DOHH2 (cell line): ENCODE measurements at regions not wholly inside any gene's neighbourhood (a gene's known extent, or its start where the extent isn't known, plus 50 kb on each side); places are given as distances from the start of the nearest gene placed in this dataset.

ENCODE experiments used
- H3F3A ChIP-seq: fragments of 200-600 bp; sonication (generic), shearing (Covaris generic); 2 replicates; pipeline ENCODE4 v1.6.0; 2016; ENCODE audit warnings: antibody characterized with exemption, mild to moderate bottlenecking; ENCODE audit not compliant: control insufficient read depth, insufficient read depth
- H3K27ac ChIP-seq: fragments of 200-600 bp; sonication (generic); 2 replicates; pipeline ENCODE4 v1.5.1; 2014; ENCODE audit warnings: low read depth, mild to moderate bottlenecking, low read length, moderate library complexity
- H3K27me3 ChIP-seq: fragments of 200-600 bp; sonication (generic); 2 replicates; pipeline ENCODE4 v1.6.1; 2014; ENCODE audit warnings: mild to moderate bottlenecking, low read length, mixed read lengths; ENCODE audit not compliant: control insufficient read depth
- H3K36me3 ChIP-seq: fragments of 200-600 bp; sonication (generic); 2 replicates; pipeline ENCODE4 v1.6.1; 2014; ENCODE audit warnings: mild to moderate bottlenecking, low read length, moderate library complexity, mixed read lengths; ENCODE audit not compliant: control insufficient read depth
- H3K4me1 ChIP-seq: fragments of 200-600 bp; sonication (generic); 2 replicates; pipeline ENCODE4 v1.6.1; 2014; ENCODE audit warnings: mild to moderate bottlenecking, low read length, mixed read lengths; ENCODE audit not compliant: control insufficient read depth
- H3K4me2 ChIP-seq: fragments of 200-600 bp; sonication (generic); 2 replicates; pipeline ENCODE4 v1.6.0; 2014; ENCODE audit warnings: mild to moderate bottlenecking, low read length, moderate library complexity
- H3K4me3 ChIP-seq: fragments of 200-600 bp; sonication (generic); 2 replicates; pipeline ENCODE4 v1.5.1; 2014; ENCODE audit warnings: mild to moderate bottlenecking, low read length, mixed read lengths
- H3K79me2 ChIP-seq: fragments of 200-600 bp; sonication (generic); 2 replicates; pipeline ENCODE4 v1.6.1; 2014; ENCODE audit warnings: mild to moderate bottlenecking, low read length, mixed read lengths; ENCODE audit not compliant: control insufficient read depth
- H3K9me2 ChIP-seq: fragments of 200-600 bp; sonication (generic); replicated peaks from 2 replicates; pipeline ENCODE4 v1.6.1; 2014; ENCODE audit warnings: mild to moderate bottlenecking, low read length, mixed read lengths; ENCODE audit not compliant: control insufficient read depth
- H3K9me3 ChIP-seq: fragments of 200-600 bp; sonication (generic); 2 replicates; pipeline ENCODE4 v1.6.1; 2014; ENCODE audit warnings: antibody characterized with exemption, low read length, mixed read lengths; ENCODE audit not compliant: control insufficient read depth, insufficient read depth
- H4K20me1 ChIP-seq: fragments of 200-600 bp; sonication (generic); 2 replicates; pipeline ENCODE4 v1.6.0; 2014; ENCODE audit warnings: low read depth, mild to moderate bottlenecking, antibody characterized with exemption, low read length, moderate library complexity; ENCODE audit not compliant: control insufficient read depth, insufficient read depth
- CTCF ChIP-seq: fragments of 200-600 bp; sonication (generic); IDR thresholded peaks from one replicate; pipeline ENCODE4 v1.5.1; 2014; ENCODE audit warnings: antibody characterized with exemption, mild to moderate bottlenecking, low read depth, low read length; ENCODE audit not compliant: poor library complexity, severe bottlenecking
- EZH2phosphoT487 ChIP-seq: fragments of 200-600 bp; sonication (generic); IDR thresholded peaks from 2 replicates; pipeline ENCODE4 v1.6.1; 2017; ENCODE audit warnings: borderline replicate concordance, mild to moderate bottlenecking, antibody characterized with exemption, low read length, moderate library complexity, mixed read lengths

GRCh38 chr5:111972080-111972479, 215.1 kb upstream of the NREP start:
- H3K4me1 ChIP-seq: peaks cover 6% of the 10 kb centered on the region; the same call in 1 of the 2 replicates
- no peak for TF ChIP-seq EZH2phosphoT487
- TF ChIP-seq CTCF: no peak
- no peak overlapping the region for H3K4me2 ChIP-seq
- no peaks in the 10 kb centered on the region for H3K36me3 ChIP-seq
- no peaks in the 10 kb centered on the region for H4K20me1 ChIP-seq
- H3K27me3 ChIP-seq: peaks cover 4% of the 10 kb centered on the region
- H3K79me2 ChIP-seq: no peaks in the 10 kb centered on the region
- H3K9me2 ChIP-seq: no peaks in the 10 kb centered on the region
- H3K27ac ChIP-seq: no peak overlapping the region
- H3K9me3 ChIP-seq: no peaks in the 10 kb centered on the region
- no peaks in the 10 kb centered on the region for H3F3A ChIP-seq
- H3K4me3 ChIP-seq: no peak overlapping the region

- Histone ChIP-seq H3K4me1 (peaks cover 6% of the 10 kb centered on the region; the same call in 1 of the 2 replicates), H3K36me3 (no peaks in the 10 kb centered on the region), H4K20me1 (no peaks in the 10 kb centered on the region), H3K9me3 (no peaks in the 10 kb centered on the region), H3K27ac (no peak overlapping the region), H3K4me3 (no peak overlapping the region), H3K4me2 (no peak overlapping the region), H3F3A (no peaks in the 10 kb centered on the region), H3K79me2 (no peaks in the 10 kb centered on the region), H3K27me3 (no peaks in the 10 kb centered on the region), H3K9me2 (no peaks in the 10 kb centered on the region)
- no peak for TF ChIP-seq EZH2phosphoT487
Observed at GRCh38 chr5:111968459-111968858, 211.5 kb upstream of the NREP start.

GRCh38 chr5:111967463-111967862, 210.5 kb upstream of the NREP start:
- no peak overlapping the region for H3K27ac ChIP-seq
- no peaks in the 10 kb centered on the region for H3K9me3 ChIP-seq
- no peaks in the 10 kb centered on the region for H3K36me3 ChIP-seq
- H3K79me2 ChIP-seq: no peaks in the 10 kb centered on the region
- H4K20me1 ChIP-seq: no peaks in the 10 kb centered on the region
- no peak overlapping the region for H3K4me2 ChIP-seq
- H3K27me3 ChIP-seq: no peaks in the 10 kb centered on the region
- H3F3A ChIP-seq: no peaks in the 10 kb centered on the region
- no peak for TF ChIP-seq CTCF
- no peak for TF ChIP-seq EZH2phosphoT487
- peaks cover 4% of the 10 kb centered on the region; the same call in 1 of the 2 replicates for H3K4me1 ChIP-seq
- H3K9me2 ChIP-seq: no peaks in the 10 kb centered on the region
- H3K4me3 ChIP-seq: no peak overlapping the region

- TF ChIP-seq EZH2phosphoT487 (no peak), CTCF (no peak)
- no peak overlapping the region for H3K4me2 ChIP-seq
- H3K4me3 ChIP-seq: no peak overlapping the region
- H3K9me2 ChIP-seq: no peaks in the 10 kb centered on the region
- no peaks in the 10 kb centered on the region for H3K27me3 ChIP-seq
- H3F3A ChIP-seq: no peaks in the 10 kb centered on the region
- no peak overlapping the region for H3K27ac ChIP-seq
- no peaks in the 10 kb centered on the region for H3K9me3 ChIP-seq
- H3K79me2 ChIP-seq: no peaks in the 10 kb centered on the region
- H4K20me1 ChIP-seq: no peaks in the 10 kb centered on the region
- no peaks in the 10 kb centered on the region for H3K36me3 ChIP-seq
- peaks cover 6% of the 10 kb centered on the region for H3K4me1 ChIP-seq
Observed at GRCh38 chr5:111966290-111966689, 209.3 kb upstream of the NREP start.
